ENCODE measurements at regions not wholly inside any gene's neighbourhood (a gene's known extent, or its start where the extent isn't known, plus 50 kb on each side); places are given as distances from the start of the nearest gene placed in this dataset.

GRCh38 chr15:91468871-91469580 is 369.0 kb downstream of the SV2B start:
- Histone ChIP-seq H3K4me1 (ENCODE audit: insufficient read depth) (no peaks in the 10 kb centered on the region), H3K4me2 (no peak overlapping the region), H3K4me3 (no peak overlapping the region), H2AFZ (no peak overlapping the region), H3K9me3 (ENCODE audit: low read depth) (no peaks in the 10 kb centered on the region), H3K79me2 (no peaks in the 10 kb centered on the region), H3K36me3 (replicated peaks; ENCODE audit: insufficient read depth, low read depth) (no peaks in the 10 kb centered on the region), H3K27me3 (no peaks in the 10 kb centered on the region), H3K27ac (no peak overlapping the region), H4K20me1 (ENCODE audit: insufficient read depth, poor library complexity, severe bottlenecking) (no peaks in the 10 kb centered on the region), H3K9me2 (replicated peaks; ENCODE audit: insufficient read depth) (no peaks in the 10 kb centered on the region)
- WGBS (ENCODE audit: low lambda C conversion rate, missing lambda C conversion rate), result 74% methylated on average over 5 of the region's 5 CpGs
- TF ChIP-seq CTCF (IDR thresholded peaks at IDR 0.05; ENCODE audit: poor library complexity) (no peak), EZH2 (IDR thresholded peaks at IDR 0.05; ENCODE audit: borderline replicate concordance) (no peak), EZH2phosphoT487 (IDR thresholded peaks at IDR 0.05; ENCODE audit: low read depth, severe bottlenecking, unreplicated experiment) (no peak)
- no peak for DNase-seq (ENCODE audit: low spot score)

- TF ChIP-seq EZH2phosphoT487 (IDR thresholded peaks at IDR 0.05; ENCODE audit: low read depth, severe bottlenecking, unreplicated experiment), result no peak
- no peak for TF ChIP-seq EZH2 (IDR thresholded peaks at IDR 0.05; ENCODE audit: borderline replicate concordance)
- no peak for TF ChIP-seq CTCF (IDR thresholded peaks at IDR 0.05; ENCODE audit: poor library complexity)
- no peak overlapping the region for H3K4me3 ChIP-seq
- no peaks in the 10 kb centered on the region for H3K4me1 ChIP-seq (ENCODE audit: insufficient read depth)
- H4K20me1 ChIP-seq (ENCODE audit: insufficient read depth, poor library complexity, severe bottlenecking), result no peaks in the 10 kb centered on the region
- no peak overlapping the region for H3K27ac ChIP-seq
- DNase-seq (ENCODE audit: low spot score), result no peak
- H3K36me3 ChIP-seq (replicated peaks; ENCODE audit: insufficient read depth, low read depth), result no peaks in the 10 kb centered on the region
- H3K9me3 ChIP-seq (ENCODE audit: low read depth), result no peaks in the 10 kb centered on the region
- no peaks in the 10 kb centered on the region for H3K79me2 ChIP-seq
- WGBS (ENCODE audit: low lambda C conversion rate, missing lambda C conversion rate), result 83% methylated on average over 17 of the region's 17 CpGs
- H2AFZ ChIP-seq, result no peak overlapping the region
- no peak overlapping the region for H3K4me2 ChIP-seq
- H3K27me3 ChIP-seq, result no peaks in the 10 kb centered on the region
- H3K9me2 ChIP-seq (replicated peaks; ENCODE audit: insufficient read depth), result no peaks in the 10 kb centered on the region
Measured at GRCh38 chr15:91469632-91470567, 369.8 kb downstream of the SV2B start.

GRCh38 chr15:91471468-91471867 is 371.4 kb downstream of the SV2B start:
- no peaks in the 10 kb centered on the region for H3K27me3 ChIP-seq
- H3K9me2 ChIP-seq (replicated peaks; ENCODE audit: insufficient read depth), result no peaks in the 10 kb centered on the region
- H3K4me2 ChIP-seq, result no peak overlapping the region
- no peaks in the 10 kb centered on the region for H3K36me3 ChIP-seq (replicated peaks; ENCODE audit: insufficient read depth, low read depth)
- DNase-seq (ENCODE audit: low spot score), result no peak
- no peak for TF ChIP-seq EZH2phosphoT487 (IDR thresholded peaks at IDR 0.05; ENCODE audit: low read depth, severe bottlenecking, unreplicated experiment)
- TF ChIP-seq CTCF (IDR thresholded peaks at IDR 0.05; ENCODE audit: poor library complexity), result no peak
- no peak for TF ChIP-seq EZH2 (IDR thresholded peaks at IDR 0.05; ENCODE audit: borderline replicate concordance)
- H3K9me3 ChIP-seq (ENCODE audit: low read depth), result no peaks in the 10 kb centered on the region
- H3K4me1 ChIP-seq (ENCODE audit: insufficient read depth), result no peaks in the 10 kb centered on the region
- no peak overlapping the region for H3K4me3 ChIP-seq
- H3K27ac ChIP-seq, result no peak overlapping the region
- no peaks in the 10 kb centered on the region for H3K79me2 ChIP-seq
- 86% methylated on average over 6 of the region's 6 CpGs for WGBS (ENCODE audit: low lambda C conversion rate, missing lambda C conversion rate)
- H4K20me1 ChIP-seq (ENCODE audit: insufficient read depth, poor library complexity, severe bottlenecking), result no peaks in the 10 kb centered on the region
- no peak overlapping the region for H2AFZ ChIP-seq

Data from hepatocyte (in vitro differentiated cells).